ENCODE measurements at regions not wholly inside any gene's neighbourhood (a gene's known extent, or its start where the extent isn't known, plus 50 kb on each side); places are given as distances from the start of the nearest gene placed in this dataset.
A peak's percentile ranks its signal among the peaks of the same experiment; 100 is the strongest.

GRCh38 chrX:5586726-5587125 is 641.9 kb downstream of the NLGN4X start:
- no peak for DNase-seq (ENCODE audit: low read depth in 1 of 2, low spot score in 1 of 2)
- TF ChIP-seq JUND (IDR thresholded peaks at IDR 0.05; ENCODE audit: low read depth) = no peak
- in situ Hi-C loops (cut with HindIII; ENCODE audit: low pct_unique_long_range_greater_than_20kb, low sequenced_read_pairs) = no loop called here

- in situ Hi-C loops (cut with HindIII; ENCODE audit: low pct_unique_long_range_greater_than_20kb, low sequenced_read_pairs) = no loop called here
- DNase-seq (ENCODE audit: low read depth in 1 of 2, low spot score in 1 of 2) = no peak
- no peak for TF ChIP-seq JUND (IDR thresholded peaks at IDR 0.05; ENCODE audit: low read depth)
Observed at GRCh38 chrX:5575407-5575806, 653.3 kb downstream of the NLGN4X start.

- TF ChIP-seq JUND (IDR thresholded peaks at IDR 0.05; ENCODE audit: low read depth) = no peak
- DNase-seq (ENCODE audit: low read depth in 1 of 2, low spot score in 1 of 2) = no peak
- in situ Hi-C loops (cut with HindIII; ENCODE audit: low pct_unique_long_range_greater_than_20kb, low sequenced_read_pairs) = no loop called here
Observed at GRCh38 chrX:5568934-5569333, 659.7 kb downstream of the NLGN4X start.

GRCh38 chrX:5559386-5559785 is 669.3 kb downstream of the NLGN4X start:
- peak; percentile 7 to 81 for DNase-seq (ENCODE audit: low read depth in 1 of 2, low spot score in 1 of 2)
- TF ChIP-seq JUND (IDR thresholded peaks at IDR 0.05; ENCODE audit: low read depth) = 0 out of 2 replicates have a peak, but pooled peaks have one; percentile 40
- in situ Hi-C loops (cut with HindIII; ENCODE audit: low pct_unique_long_range_greater_than_20kb, low sequenced_read_pairs) = no loop called here

- in situ Hi-C loops (cut with HindIII; ENCODE audit: low pct_unique_long_range_greater_than_20kb, low sequenced_read_pairs) = no loop called here
- no peak for TF ChIP-seq JUND (IDR thresholded peaks at IDR 0.05; ENCODE audit: low read depth)
- no peak for DNase-seq (ENCODE audit: low read depth in 1 of 2, low spot score in 1 of 2)
Observed at GRCh38 chrX:5549512-5549911, 679.2 kb downstream of the NLGN4X start.

GRCh38 chrX:5537098-5537497 is 691.6 kb downstream of the NLGN4X start:
- in situ Hi-C loops (cut with HindIII; ENCODE audit: low pct_unique_long_range_greater_than_20kb, low sequenced_read_pairs) = no loop called here
- DNase-seq (ENCODE audit: low read depth in 1 of 2, low spot score in 1 of 2) = peak in 1 of 2 experiments; percentile 27
- no peak for TF ChIP-seq JUND (IDR thresholded peaks at IDR 0.05; ENCODE audit: low read depth)

GRCh38 chrX:5536261-5536660 is 692.4 kb downstream of the NLGN4X start:
- no peak for TF ChIP-seq JUND (IDR thresholded peaks at IDR 0.05; ENCODE audit: low read depth)
- in situ Hi-C loops (cut with HindIII; ENCODE audit: low pct_unique_long_range_greater_than_20kb, low sequenced_read_pairs) = no loop called here
- no peak for DNase-seq (ENCODE audit: low read depth in 1 of 2, low spot score in 1 of 2)

GRCh38 chrX:5528057-5528456 is 700.6 kb downstream of the NLGN4X start:
- no peak for TF ChIP-seq JUND (IDR thresholded peaks at IDR 0.05; ENCODE audit: low read depth)
- in situ Hi-C loops (cut with HindIII; ENCODE audit: low pct_unique_long_range_greater_than_20kb, low sequenced_read_pairs) = no loop called here
- no peak for DNase-seq (ENCODE audit: low read depth in 1 of 2, low spot score in 1 of 2)

GRCh38 chrX:5526191-5526590 is 702.5 kb downstream of the NLGN4X start:
- in situ Hi-C loops (cut with HindIII; ENCODE audit: low pct_unique_long_range_greater_than_20kb, low sequenced_read_pairs) = no loop called here
- DNase-seq (ENCODE audit: low read depth in 1 of 2, low spot score in 1 of 2) = no peak
- TF ChIP-seq JUND (IDR thresholded peaks at IDR 0.05; ENCODE audit: low read depth) = no peak

GRCh38 chrX:5490786-5491563 is 737.7 kb downstream of the NLGN4X start:
- no peak for TF ChIP-seq JUND (IDR thresholded peaks at IDR 0.05; ENCODE audit: low read depth)
- in situ Hi-C loops (cut with HindIII; ENCODE audit: low pct_unique_long_range_greater_than_20kb, low sequenced_read_pairs) = no loop called here
- DNase-seq (ENCODE audit: low read depth in 1 of 2, low spot score in 1 of 2) = no peak

- DNase-seq (ENCODE audit: low read depth in 1 of 2, low spot score in 1 of 2) = peak in 1 of 2 experiments; percentile 22
- TF ChIP-seq JUND (IDR thresholded peaks at IDR 0.05; ENCODE audit: low read depth) = no peak
- in situ Hi-C loops (cut with HindIII; ENCODE audit: low pct_unique_long_range_greater_than_20kb, low sequenced_read_pairs) = no loop called here
Observed at GRCh38 chrX:5474282-5474681, 754.4 kb downstream of the NLGN4X start.

GRCh38 chrX:5458300-5458842 is 770.3 kb downstream of the NLGN4X start:
- in situ Hi-C loops (cut with HindIII; ENCODE audit: low pct_unique_long_range_greater_than_20kb, low sequenced_read_pairs) = no loop called here
- DNase-seq (ENCODE audit: low read depth in 1 of 2, low spot score in 1 of 2) = peak; percentile 3 to 65
- TF ChIP-seq JUND (IDR thresholded peaks at IDR 0.05; ENCODE audit: low read depth) = no peak

- no peak for TF ChIP-seq JUND (IDR thresholded peaks at IDR 0.05; ENCODE audit: low read depth)
- no peak for DNase-seq (ENCODE audit: low read depth in 1 of 2, low spot score in 1 of 2)
- in situ Hi-C loops (cut with HindIII; ENCODE audit: low pct_unique_long_range_greater_than_20kb, low sequenced_read_pairs) = no loop called here
Observed at GRCh38 chrX:5449323-5449722, 779.3 kb downstream of the NLGN4X start.
